Suprapubic skin (tissue), 4 donors: ENCODE measurements at regions not wholly inside any gene's neighbourhood (a gene's known extent, or its start where the extent isn't known, plus 50 kb on each side); places are given as distances from the start of the nearest gene placed in this dataset.

Experiments
- CTCF ChIP-seq, 2 donors: fragments of 200-600 bp in 1 of 2; fragments of 450-650 bp in 1 of 2; sonication (generic) in 1 of 2; IDR thresholded peaks; one replicate each; pipeline ENCODE4 v1.5.1; 2016 to 2019; ENCODE audit warnings: antibody characterized with exemption in 2 of 2, mild to moderate bottlenecking in 1 of 2, moderate library complexity in 1 of 2
- EP300 ChIP-seq: sonication (generic); formaldehyde crosslinking; IDR thresholded peaks from one replicate; pipeline ENCODE4 v1.6.1; 2017; ENCODE audit warnings: antibody characterized with exemption
- POLR2A ChIP-seq, 2 donors: fragments of 450-650 bp; IDR thresholded peaks; one replicate each; pipeline ENCODE4 v1.6.1; 2017; ENCODE audit warnings: antibody characterized with exemption in 2 of 2, mild to moderate bottlenecking in 2 of 2, moderate library complexity in 2 of 2
- POLR2AphosphoS5 ChIP-seq, 3 donors: sonication (generic); formaldehyde crosslinking; IDR thresholded peaks; one replicate each; pipeline ENCODE4 v1.6.1; 2017; ENCODE audit warnings: antibody characterized with exemption in 3 of 3

- TF ChIP-seq POLR2A (IDR thresholded peaks at IDR 0.05), result no peak
- TF ChIP-seq POLR2AphosphoS5 (IDR thresholded peaks at IDR 0.05), result no peak
- no peak for TF ChIP-seq CTCF (IDR thresholded peaks at IDR 0.05)
- TF ChIP-seq EP300, result no peak
These were observed 344.9 kb downstream of the CPS1 start for GRCh38 chr2:210901326-210901725.
